GM12864 (cell line): ENCODE measurements at regions not wholly inside any gene's neighbourhood (a gene's known extent, or its start where the extent isn't known, plus 50 kb on each side); places are given as distances from the start of the nearest gene placed in this dataset.

Source experiments
- DNase-seq: peaks from one replicate; pipeline ENCODE4 v3.0.0-alpha.2; 2011; ENCODE audit warnings: low read depth
- H3K4me3 ChIP-seq: 2 replicates; pipeline ENCODE4 v1.5.1; 2011; ENCODE audit warnings: mild to moderate bottlenecking, low read depth, low read length, control low read depth
- TF ChIP-seq, protein P1 (sequence below): IDR thresholded peaks from 2 replicates; pipeline ENCODE4 v1.5.1; 2011; ENCODE audit warnings: low read depth, mild to moderate bottlenecking, moderate library complexity, low read length, control low read depth, inconsistent platforms; ENCODE audit errors: missing control alignments

DNA sequence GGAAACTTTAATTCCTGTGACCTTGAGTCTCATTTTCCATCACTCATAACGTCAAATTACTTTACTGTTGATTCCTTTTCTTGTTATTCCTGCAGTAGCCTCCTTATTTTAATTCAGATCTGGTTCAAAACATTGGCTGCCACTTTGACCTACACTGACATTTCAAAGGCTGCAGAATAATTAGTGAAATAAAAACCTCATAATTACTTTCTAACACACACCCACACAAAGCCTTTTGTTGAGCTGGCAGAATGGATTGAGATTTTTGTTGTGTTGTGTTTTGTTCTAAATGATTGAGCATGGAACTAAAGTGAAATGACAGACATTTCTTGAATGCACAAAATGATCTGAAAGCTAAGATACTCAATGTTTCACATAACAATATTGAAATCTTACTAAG is 507.5 kb upstream of the STXBP6 start:
- TF ChIP-seq, protein P1, sequence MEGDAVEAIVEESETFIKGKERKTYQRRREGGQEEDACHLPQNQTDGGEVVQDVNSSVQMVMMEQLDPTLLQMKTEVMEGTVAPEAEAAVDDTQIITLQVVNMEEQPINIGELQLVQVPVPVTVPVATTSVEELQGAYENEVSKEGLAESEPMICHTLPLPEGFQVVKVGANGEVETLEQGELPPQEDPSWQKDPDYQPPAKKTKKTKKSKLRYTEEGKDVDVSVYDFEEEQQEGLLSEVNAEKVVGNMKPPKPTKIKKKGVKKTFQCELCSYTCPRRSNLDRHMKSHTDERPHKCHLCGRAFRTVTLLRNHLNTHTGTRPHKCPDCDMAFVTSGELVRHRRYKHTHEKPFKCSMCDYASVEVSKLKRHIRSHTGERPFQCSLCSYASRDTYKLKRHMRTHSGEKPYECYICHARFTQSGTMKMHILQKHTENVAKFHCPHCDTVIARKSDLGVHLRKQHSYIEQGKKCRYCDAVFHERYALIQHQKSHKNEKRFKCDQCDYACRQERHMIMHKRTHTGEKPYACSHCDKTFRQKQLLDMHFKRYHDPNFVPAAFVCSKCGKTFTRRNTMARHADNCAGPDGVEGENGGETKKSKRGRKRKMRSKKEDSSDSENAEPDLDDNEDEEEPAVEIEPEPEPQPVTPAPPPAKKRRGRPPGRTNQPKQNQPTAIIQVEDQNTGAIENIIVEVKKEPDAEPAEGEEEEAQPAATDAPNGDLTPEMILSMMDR, result no peak
- no peak for DNase-seq
- H3K4me3 ChIP-seq, result no peak overlapping the region

DNA sequence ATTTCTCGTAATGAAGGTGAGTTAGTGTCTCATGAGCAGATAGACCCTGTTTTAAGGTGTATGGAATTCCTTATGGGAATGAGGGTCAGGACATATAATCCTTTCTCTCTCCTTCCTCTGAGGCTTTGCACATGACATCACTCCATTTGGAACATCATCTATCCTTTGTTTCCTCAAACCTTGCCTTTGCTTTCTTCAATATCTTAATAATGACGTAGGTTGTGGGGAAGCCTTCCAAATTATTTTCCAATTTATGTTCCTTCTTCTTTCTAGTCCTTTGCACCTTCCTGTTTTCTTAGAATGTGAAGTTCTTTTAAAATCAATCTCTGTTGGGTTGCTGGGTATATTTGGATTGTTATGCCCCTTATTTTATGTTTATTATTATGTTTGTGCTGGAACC is 502.9 kb upstream of the STXBP6 start:
- H3K4me3 ChIP-seq, result no peak overlapping the region
- DNase-seq, result no peak
- TF ChIP-seq, protein P1, result no peak

DNA sequence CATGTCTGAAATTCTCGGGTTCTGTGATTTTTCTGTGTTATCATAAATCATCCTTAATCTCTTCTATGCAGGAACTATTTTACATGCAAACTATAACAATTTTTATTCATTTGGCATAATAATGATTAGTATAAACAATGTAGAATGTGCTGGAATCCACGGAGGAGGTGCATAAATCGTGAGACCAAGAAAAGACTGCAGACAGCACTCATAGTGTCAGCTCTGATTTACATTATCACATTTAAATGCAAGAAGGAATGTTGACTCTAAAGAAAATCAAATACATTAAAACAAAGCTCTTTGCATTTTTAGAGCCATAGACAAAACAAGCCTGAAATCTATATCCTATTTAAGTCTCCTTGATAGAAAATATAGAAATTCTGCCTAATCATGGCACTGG is 501.7 kb upstream of the STXBP6 start:
- no peak overlapping the region for H3K4me3 ChIP-seq
- no peak for DNase-seq
- TF ChIP-seq, protein P1, result no peak

DNA sequence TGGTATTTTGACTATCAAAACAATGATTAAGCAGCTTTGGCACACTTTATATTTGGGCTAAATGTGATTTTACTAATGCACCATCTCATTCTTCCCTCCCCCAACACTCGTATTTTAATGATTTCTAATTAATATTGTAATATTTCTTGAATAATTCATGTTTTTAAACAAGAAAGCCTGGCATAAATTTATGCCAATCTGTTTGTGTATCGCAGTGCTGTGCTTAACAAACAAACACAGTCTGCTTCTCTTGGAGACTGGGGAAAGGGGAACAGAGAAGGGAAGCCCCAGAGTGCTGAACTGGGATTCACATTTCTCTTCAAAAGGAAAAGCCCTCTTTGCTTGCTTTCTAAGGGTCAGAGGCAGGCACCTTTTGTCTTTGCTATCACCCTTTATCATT is 496.9 kb upstream of the STXBP6 start:
- TF ChIP-seq, protein P1, result no peak
- no peak for DNase-seq
- H3K4me3 ChIP-seq, result no peak overlapping the region

DNA sequence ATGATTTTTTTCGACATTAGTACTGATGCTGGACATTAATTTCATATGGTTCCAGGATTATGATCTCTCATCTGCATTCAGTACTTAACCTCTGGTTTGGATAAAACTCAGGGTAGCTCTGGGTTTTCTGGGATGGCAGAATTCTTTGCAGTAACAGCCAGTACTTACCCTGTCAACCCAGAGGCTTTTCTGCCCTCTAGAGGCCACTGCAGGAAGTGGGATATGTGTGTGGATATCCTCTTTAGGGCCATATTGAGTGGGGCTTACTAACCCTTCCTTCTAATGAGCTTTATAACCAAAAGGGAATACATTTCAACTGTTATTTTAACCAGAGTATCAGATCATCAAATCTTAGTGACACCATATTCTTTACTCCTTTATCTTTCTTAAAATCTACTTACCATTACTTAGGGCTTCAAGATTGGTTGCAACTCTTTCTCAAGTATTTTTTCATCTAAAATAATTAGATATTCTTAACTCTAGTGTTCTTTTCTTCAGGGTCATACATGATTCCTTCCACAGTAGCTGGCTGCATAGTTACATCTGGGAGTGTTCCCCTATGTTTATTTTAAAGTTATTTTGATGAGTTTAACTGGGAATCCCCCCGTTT is 488.0 kb upstream of the STXBP6 start:
- DNase-seq, result no peak
- TF ChIP-seq, protein P1, result peak; percentile 20
- no peak overlapping the region for H3K4me3 ChIP-seq

DNA sequence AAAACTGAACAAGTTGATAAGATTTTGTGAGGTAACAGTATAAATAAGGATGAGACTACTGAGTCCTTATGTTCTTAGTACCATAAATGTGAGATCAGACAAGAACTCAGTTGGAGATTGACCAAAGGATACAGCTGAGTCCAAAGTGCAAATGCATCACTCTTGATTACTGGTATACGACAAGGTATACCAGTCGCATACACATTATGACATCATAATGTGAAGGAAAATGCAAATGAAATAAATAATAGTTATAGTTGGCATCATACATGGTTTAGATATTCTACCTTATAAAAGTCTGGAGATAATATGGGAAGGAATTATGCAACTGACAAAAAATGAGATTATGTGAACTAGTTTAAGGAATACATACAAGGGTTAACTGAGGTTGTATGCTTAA is 476.3 kb upstream of the STXBP6 start:
- TF ChIP-seq, protein P1, result no peak
- no peak for DNase-seq
- no peak overlapping the region for H3K4me3 ChIP-seq

DNA sequence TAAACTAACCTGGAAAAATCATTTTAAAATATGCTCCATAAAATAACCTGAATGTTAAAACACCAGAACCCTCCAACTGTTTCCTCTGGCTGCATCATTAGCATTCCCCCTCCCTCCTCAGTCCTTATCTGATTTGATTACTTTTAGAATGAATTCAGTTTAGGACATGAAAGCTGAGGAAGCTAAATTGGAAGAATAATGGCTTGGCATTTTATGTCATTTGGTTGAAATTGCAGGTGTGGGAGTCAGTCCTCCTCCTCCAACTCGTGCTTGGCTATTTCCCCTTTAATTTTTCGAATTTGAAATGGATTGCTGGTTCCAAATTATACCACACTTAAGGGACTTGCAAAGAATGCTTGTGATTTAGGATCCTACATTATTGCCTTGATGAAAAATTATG is 473.0 kb upstream of the STXBP6 start:
- DNase-seq, result no peak
- no peak overlapping the region for H3K4me3 ChIP-seq
- TF ChIP-seq, protein P1, result no peak
